Heart left ventricle (tissue), 13 donors: ENCODE measurements at regions not wholly inside any gene's neighbourhood (a gene's known extent, or its start where the extent isn't known, plus 50 kb on each side); places are given as distances from the start of the nearest gene placed in this dataset.
A peak's percentile ranks its signal among the peaks of the same experiment; 100 is the strongest.

ENCODE experiments used
- CTCF ChIP-seq, 12 donors: fragments of 200-600 bp; sonication (generic) in 4 of 12; IDR thresholded peaks; one replicate each; pipeline versions ENCODE4 v1.5.0 to v1.8.0; 2018 to 2022; ENCODE audit warnings: antibody characterized with exemption in 12 of 12, mild to moderate bottlenecking in 5 of 12
- POLR2A ChIP-seq, 2 donors: fragments of 450-650 bp; IDR thresholded peaks; one replicate each; pipeline ENCODE4 v1.6.1; 2017; ENCODE audit warnings: antibody characterized with exemption in 2 of 2, mild to moderate bottlenecking in 2 of 2, moderate library complexity in 2 of 2
- donor health status: ischemic (EF 13 %, LVEDD 7.1; RV severe dilation, severe dysfunction).
- donor health status: DM: no; HTN: yes; CAD: no.
- donor health status: DM: no; HTN: no; CAD: no.
- donor health status: ischemic (EF 25% LVEDD 6.9; RV normal size, moderate dysfunction).
- donor health status: ischemic (EF 25% LVEDD 5.7; RV mildly dilated, moderate dysfunction).
- donor health status: ischemic (EF 35%, LVEDD 5.7; RV mildly dilated, moderate dysfunction).
- donor health status: nonischemic (EF 11% LVEDD 7.7; RV severe dilation, severe dysfunction).
- donor health status: DM: yes; HTN: yes; CAD: no.
- donor health status: PGD.
- donor health status: ischemic (EF 29% LVEDD 5.4; RV normal size, mild dysfunction).
- donor health status: nonischemic (EF 23%, LVEDD 6.1; RV moderate dilation, normal function).

- peak in 7 of 12 donors; percentile 11 to 43 (median 40) for TF ChIP-seq CTCF (IDR thresholded peaks at IDR 0.05)
- no peak for TF ChIP-seq POLR2A (IDR thresholded peaks at IDR 0.05)
These were observed 155.4 kb downstream of the RFPL4B start for GRCh38 chr6:112502351-112503090.
